ENCODE measurements at regions not wholly inside any gene's neighbourhood (a gene's known extent, or its start where the extent isn't known, plus 50 kb on each side); places are given as distances from the start of the nearest gene placed in this dataset.
A peak's percentile ranks its signal among the peaks of the same experiment; 100 is the strongest.

GRCh38 chr2:5923957-5924945 is 232.1 kb downstream of the SOX11 start:
- peaks cover 3% of the 10 kb centered on the region; the same call in 1 of the 2 replicates for H3K27me3 Mint-ChIP-seq (ENCODE audit: low read depth)
- H3K79me2 ChIP-seq (ENCODE audit: insufficient read depth, low read length): no peaks in the 10 kb centered on the region
- no peak overlapping the region for H2BK20ac ChIP-seq (ENCODE audit: low read depth, low read length, poor library complexity, severe bottlenecking)
- H2AFZ ChIP-seq (ENCODE audit: low read length): no peak overlapping the region
- no CpG with 5 or more reads among the region's 12 CpGs for WGBS (ENCODE audit: extremely low coverage, insufficient read length, low lambda C conversion rate)
- DNase-seq: no peak
- no peak overlapping the region for H3K14ac ChIP-seq (ENCODE audit: insufficient read depth, low read length)
- TF ChIP-seq CTCF (conservative IDR thresholded peaks at IDR 0.05): no peak
- no peaks in the 10 kb centered on the region for H4K20me1 ChIP-seq (ENCODE audit: control insufficient read depth, insufficient read depth, insufficient read length)
- H3K36me3 Mint-ChIP-seq (ENCODE audit: insufficient read depth in 1 of 3, low read depth in 3 of 3): peaks cover 0 to 4% (median 0%) of the 10 kb centered on the region in 3 experiments; a peak in 3 of 7 replicates
- H3K4me1 Mint-ChIP-seq: peaks cover 7% of the 10 kb centered on the region in 2 experiments
- H3K9ac ChIP-seq (ENCODE audit: extremely low read depth, insufficient read length, low read length): no peak overlapping the region
- H3K18ac ChIP-seq (ENCODE audit: insufficient read length, low read depth, low read length): no peak overlapping the region
- H3K4me3 Mint-ChIP-seq: no peak overlapping the region
- H2BK15ac ChIP-seq (ENCODE audit: low read depth, low read length): no peak overlapping the region
- H3K4me1 ChIP-seq (ENCODE audit: insufficient read depth, low read length): no peaks in the 10 kb centered on the region
- no peak overlapping the region for H4K5ac ChIP-seq (ENCODE audit: insufficient read length, low read depth, low read length)
- no peak overlapping the region for H4K91ac ChIP-seq (ENCODE audit: insufficient read length, low read depth, low read length)
- no peak overlapping the region for H2BK120ac ChIP-seq (ENCODE audit: low read depth, low read length, poor library complexity, severe bottlenecking)
- H3K27ac Mint-ChIP-seq: 0 out of 7 replicates have a peak overlapping the region, but pooled peaks of 1 of the 3 experiments have one; percentile 50
- H3K9me3 ChIP-seq (ENCODE audit: control insufficient read depth, low read depth, low read length): no peaks in the 10 kb centered on the region
- H3T11ph ChIP-seq (ENCODE audit: low read length): no peak overlapping the region
- no peak overlapping the region for H3K56ac ChIP-seq (ENCODE audit: insufficient read length, low read depth, low read length)
- no peak overlapping the region for H3K4me2 ChIP-seq (ENCODE audit: insufficient read depth, insufficient read length, low read length)
- no peaks in the 10 kb centered on the region for H3K79me1 ChIP-seq (ENCODE audit: insufficient read depth, low read depth, low read length, poor library complexity, severe bottlenecking)
- H3K4ac ChIP-seq (ENCODE audit: low read depth, low read length): no peak overlapping the region
- H3K27ac ChIP-seq (ENCODE audit: insufficient read length, low read depth, low read length): no peak overlapping the region
- H4K8ac ChIP-seq (replicated peaks; ENCODE audit: insufficient read length, low read depth, low read length): no peak overlapping the region
- H3K27me3 ChIP-seq (ENCODE audit: insufficient read depth, low read length): no peaks in the 10 kb centered on the region
- peaks cover under 1 to 4% of the 10 kb centered on the region in 2 experiments; a peak in 3 of 5 replicates for H3K9me3 Mint-ChIP-seq
- no peak overlapping the region for H3K23ac ChIP-seq (ENCODE audit: insufficient read length, low read depth, low read length)
- H2BK12ac ChIP-seq (ENCODE audit: insufficient read length, low read depth, low read length): no peak overlapping the region
- H2BK5ac ChIP-seq (ENCODE audit: insufficient read length, low read length): no peak overlapping the region
- no peak overlapping the region for H2AK5ac ChIP-seq (ENCODE audit: insufficient read length, low read length)
- no peaks in the 10 kb centered on the region for H3K23me2 ChIP-seq (ENCODE audit: insufficient read length, low read depth, low read length, poor library complexity, severe bottlenecking)

All from H9 (cell line).